DMS153 (cell line): ENCODE measurements at regions not wholly inside any gene's neighbourhood (a gene's known extent, or its start where the extent isn't known, plus 50 kb on each side); places are given as distances from the start of the nearest gene placed in this dataset.

Experiments used
- DNase-seq: peaks from one replicate; lab custom pipeline; 2025; lab: John Stamatoyannopoulos, UW

GRCh38 chr19:28936001-28936400, 276.9 kb downstream of the UQCRFS1 start:
- DNase-seq: no peak

DNA sequence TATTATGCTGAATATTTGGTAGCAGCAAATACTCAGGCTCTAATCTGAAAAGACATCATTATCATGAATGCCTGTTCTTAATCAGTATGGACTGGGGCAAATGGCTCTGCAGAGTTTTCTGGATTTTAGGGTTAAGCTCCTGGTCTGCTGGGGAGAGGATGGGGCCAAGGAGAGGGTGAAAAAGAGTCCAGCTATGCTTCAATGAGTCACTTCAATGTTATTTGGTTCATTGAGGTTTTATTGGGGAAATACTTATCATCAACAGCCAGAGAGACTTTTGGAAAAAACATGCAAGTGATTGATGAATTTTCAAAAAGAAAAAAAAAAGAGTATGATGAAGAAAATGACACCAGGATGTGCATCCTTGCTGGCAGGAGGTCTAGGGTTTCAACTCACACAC, 278.3 kb downstream of the UQCRFS1 start:
- DNase-seq: no peak

- no peak for DNase-seq
Measured at GRCh38 chr19:28933039-28933438, 279.9 kb downstream of the UQCRFS1 start.

GRCh38 chr19:28932446-28932845, 280.5 kb downstream of the UQCRFS1 start:
- DNase-seq: no peak

GRCh38 chr19:28929006-28929405, 283.9 kb downstream of the UQCRFS1 start:
- no peak for DNase-seq

GRCh38 chr19:28927456-28927855, 285.5 kb downstream of the UQCRFS1 start:
- DNase-seq: no peak

DNA sequence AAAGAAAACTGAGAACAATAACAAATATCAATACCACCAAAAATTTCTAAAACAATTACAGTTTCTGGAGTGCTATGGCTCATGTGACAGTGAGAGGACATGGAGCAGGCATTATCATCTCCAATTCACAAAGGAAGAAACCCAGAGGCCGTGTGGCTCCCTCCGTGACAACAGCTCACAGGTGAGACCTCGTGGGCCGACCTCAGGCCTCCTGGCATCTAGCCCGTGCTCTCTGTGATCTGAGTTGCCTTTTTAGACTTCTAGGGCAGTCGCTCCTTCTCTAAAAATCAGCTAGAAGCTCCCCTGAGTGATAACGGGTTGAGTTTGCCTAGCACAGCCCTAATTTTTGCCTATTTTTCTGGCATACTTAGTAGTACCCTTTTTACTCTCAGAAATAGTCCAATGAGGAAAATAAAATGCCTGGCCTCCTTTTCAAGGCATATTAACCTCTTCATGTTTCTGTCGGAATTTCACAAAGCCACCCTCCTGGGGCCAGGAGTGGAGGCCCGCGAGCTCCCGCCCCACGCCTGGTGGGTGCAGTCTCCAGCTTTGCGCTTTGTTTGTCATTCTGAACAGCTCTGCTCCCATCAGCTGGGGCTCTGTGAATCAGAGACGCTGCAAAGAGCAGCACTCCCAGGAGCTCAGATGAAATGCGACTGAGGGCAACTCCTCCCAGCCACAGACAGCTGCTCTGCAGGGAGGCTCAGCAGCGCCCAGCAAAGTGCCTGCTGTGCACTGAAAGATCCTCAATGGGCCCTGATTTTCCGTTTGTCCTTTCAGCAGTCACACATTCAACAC, 292.5 kb downstream of the UQCRFS1 start:
- DNase-seq: no peak

- DNase-seq: no peak
Measured at GRCh38 chr19:28917621-28918020, 295.3 kb downstream of the UQCRFS1 start.

- no peak for DNase-seq
Measured at GRCh38 chr19:28915737-28916460, 297.1 kb downstream of the UQCRFS1 start.

GRCh38 chr19:28915202-28915601, 297.7 kb downstream of the UQCRFS1 start:
- no peak for DNase-seq

- no peak for DNase-seq
Measured at GRCh38 chr19:28914173-28914572, 298.8 kb downstream of the UQCRFS1 start.

- no peak for DNase-seq
Measured at GRCh38 chr19:28913626-28914025, 299.3 kb downstream of the UQCRFS1 start.

DNA sequence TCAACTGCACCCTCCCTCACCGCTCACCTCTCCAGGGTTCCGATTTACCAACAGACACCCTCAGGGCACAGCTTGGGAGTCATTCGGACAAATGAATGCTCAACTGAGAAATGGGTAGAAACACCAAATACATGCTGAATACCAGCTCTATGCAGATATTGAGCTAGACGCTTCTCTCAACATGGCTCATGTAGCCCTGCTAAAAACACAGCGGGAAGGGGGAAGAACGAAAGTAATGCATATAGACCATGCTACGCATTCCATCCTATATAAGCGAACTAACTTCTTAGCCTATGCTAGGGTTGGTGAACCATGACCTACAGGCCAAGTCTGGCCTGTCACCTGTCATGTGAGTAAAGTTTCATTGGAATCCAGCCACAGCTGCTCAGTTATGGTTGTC, 304.0 kb downstream of the UQCRFS1 start:
- no peak for DNase-seq

GRCh38 chr19:28907534-28907933, 305.4 kb downstream of the UQCRFS1 start:
- DNase-seq: no peak

DNA sequence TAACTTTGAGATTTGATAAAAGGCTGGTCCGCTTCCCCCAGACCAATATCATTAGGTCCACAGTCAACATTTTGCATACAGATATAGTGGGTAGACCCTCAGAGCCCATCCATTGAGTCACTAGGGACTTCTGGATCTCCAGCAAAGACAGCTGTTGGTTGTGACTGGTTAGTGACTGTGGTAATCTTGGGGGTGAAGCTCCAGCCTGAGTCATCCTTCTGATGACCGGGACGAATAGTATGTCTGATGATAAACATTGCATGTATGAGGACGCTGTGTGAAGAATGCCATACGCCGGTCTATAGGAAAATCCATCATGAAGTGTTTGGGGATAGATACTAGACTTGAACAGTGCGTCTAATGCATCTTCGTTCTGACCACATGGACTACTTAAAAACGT, 307.0 kb downstream of the UQCRFS1 start:
- DNase-seq: no peak

DNA sequence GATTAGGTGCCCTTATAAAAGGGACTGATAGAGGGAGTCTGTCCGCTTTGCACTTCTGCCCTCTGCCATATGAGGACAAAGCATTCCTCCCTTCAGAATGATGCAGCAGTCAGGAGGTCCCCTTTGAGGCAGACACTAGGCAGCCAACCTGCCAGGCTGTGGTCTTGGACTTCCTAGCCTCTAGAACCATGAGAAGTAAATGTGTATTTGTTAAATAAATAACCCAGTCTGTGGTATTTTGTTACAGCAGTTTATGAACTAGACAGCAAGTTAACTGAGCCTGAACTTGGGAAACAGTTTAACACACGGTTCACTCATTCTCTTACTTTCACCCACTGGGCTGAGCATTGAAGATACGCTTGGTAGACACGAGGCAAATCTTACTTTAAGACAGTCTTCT, 313.2 kb downstream of the UQCRFS1 start:
- DNase-seq: no peak

GRCh38 chr19:28898249-28898648, 314.7 kb downstream of the UQCRFS1 start:
- no peak for DNase-seq

- no peak for DNase-seq
Measured at GRCh38 chr19:28889941-28890670, 322.8 kb downstream of the UQCRFS1 start.

DNA sequence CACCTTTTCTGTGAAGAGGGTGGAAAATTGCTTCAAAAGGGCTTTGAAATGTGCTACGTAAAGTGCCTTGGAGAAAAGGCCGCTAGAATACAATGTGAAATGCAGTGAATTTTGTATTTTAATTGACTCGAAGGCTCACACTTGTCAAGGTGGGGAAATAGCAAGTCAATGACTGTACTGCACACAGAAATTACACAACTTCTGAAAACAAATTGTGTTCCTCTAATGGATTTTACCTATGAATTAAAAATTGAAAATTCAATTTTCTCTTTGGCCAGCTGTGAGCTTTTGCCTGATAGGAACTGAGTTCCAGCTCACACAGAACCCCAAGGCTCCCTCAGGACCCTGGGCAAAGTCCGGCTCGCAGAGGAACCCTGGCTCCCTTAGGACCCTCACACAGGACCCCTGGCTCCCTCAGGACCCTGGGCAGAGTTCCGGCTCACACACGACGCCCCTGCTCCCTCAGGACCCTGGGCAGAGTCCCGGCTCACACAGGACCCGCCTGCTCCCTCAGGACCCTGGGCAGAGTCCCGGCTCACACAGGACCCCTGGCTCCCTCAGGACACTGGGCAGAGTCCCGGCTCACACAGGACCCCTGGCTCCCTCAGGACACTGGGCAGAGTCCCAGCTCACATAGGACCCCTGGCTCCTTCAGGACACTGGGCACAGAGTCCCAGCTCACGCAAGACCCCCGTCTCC, 324.9 kb downstream of the UQCRFS1 start:
- DNase-seq: no peak

GRCh38 chr19:28886708-28887107, 326.2 kb downstream of the UQCRFS1 start:
- DNase-seq: no peak

DNA sequence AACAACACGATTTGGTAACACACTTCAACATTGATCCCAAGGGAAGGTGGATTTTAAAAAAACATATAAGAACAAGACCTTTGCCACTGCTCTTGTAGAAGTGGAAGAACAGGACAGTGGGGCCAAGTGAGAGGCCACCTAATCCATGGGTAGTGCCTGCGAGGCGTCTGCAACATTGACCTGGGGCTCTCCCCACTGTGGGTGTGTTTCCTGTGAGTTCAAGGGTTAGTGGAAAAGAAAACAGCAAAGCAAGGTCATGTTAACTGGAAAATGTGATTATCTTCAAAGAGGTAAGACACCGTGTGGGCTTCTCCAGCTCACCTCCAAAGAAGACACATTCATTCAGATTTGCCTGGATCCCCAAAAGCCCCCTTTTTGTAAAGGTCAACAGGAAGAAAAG, 327.0 kb downstream of the UQCRFS1 start:
- DNase-seq: no peak

GRCh38 chr19:28884786-28885476, 328.0 kb downstream of the UQCRFS1 start:
- DNase-seq: no peak
